Mucosa of stomach (tissue), 1 donor: ENCODE measurements at regions not wholly inside any gene's neighbourhood (a gene's known extent, or its start where the extent isn't known, plus 50 kb on each side); places are given as distances from the start of the nearest gene placed in this dataset.

ENCODE experiments used
- H3K27me3 ChIP-seq: one replicate; pipeline ENCODE4 v1.7.0; 2013; ENCODE audit warnings: mild to moderate bottlenecking, low read length; ENCODE audit not compliant: control insufficient read depth, insufficient read depth
- H3K36me3 ChIP-seq: one replicate; pipeline ENCODE4 v1.7.0; 2013; ENCODE audit warnings: low read length; ENCODE audit not compliant: control insufficient read depth, insufficient read depth
- H3K4me1 ChIP-seq: one replicate; pipeline ENCODE4 v1.7.0; 2013; ENCODE audit warnings: mild to moderate bottlenecking, low read length; ENCODE audit not compliant: control insufficient read depth, insufficient read depth
- H3K4me3 ChIP-seq: one replicate; pipeline ENCODE4 v1.7.0; 2013; ENCODE audit warnings: low read length
- H3K9ac ChIP-seq: one replicate; pipeline ENCODE4 v1.7.0; 2013; ENCODE audit warnings: mild to moderate bottlenecking, low read length, moderate library complexity
- H3K9me3 ChIP-seq: one replicate; pipeline ENCODE4 v1.7.0; 2013; ENCODE audit warnings: mild to moderate bottlenecking, low read length, moderate library complexity; ENCODE audit not compliant: control insufficient read depth
- donor health status: Pancreatic carcinoma.

GRCh38 chr1:218867066-218867465, 306.6 kb upstream of the LYPLAL1 start:
- H3K9me3 ChIP-seq, result no peaks in the 10 kb centered on the region
- H3K4me3 ChIP-seq, result no peak overlapping the region
- H3K36me3 ChIP-seq, result no peaks in the 10 kb centered on the region
- no peak overlapping the region for H3K9ac ChIP-seq
- no peaks in the 10 kb centered on the region for H3K27me3 ChIP-seq
- no peaks in the 10 kb centered on the region for H3K4me1 ChIP-seq

GRCh38 chr1:218867941-218868626, 305.6 kb upstream of the LYPLAL1 start:
- Histone ChIP-seq H3K9ac (no peak overlapping the region), H3K4me1 (no peaks in the 10 kb centered on the region), H3K4me3 (no peak overlapping the region), H3K36me3 (no peaks in the 10 kb centered on the region), H3K9me3 (no peaks in the 10 kb centered on the region), H3K27me3 (no peaks in the 10 kb centered on the region)

GRCh38 chr1:218869276-218869675, 304.4 kb upstream of the LYPLAL1 start:
- H3K9me3 ChIP-seq, result no peaks in the 10 kb centered on the region
- H3K27me3 ChIP-seq, result no peaks in the 10 kb centered on the region
- no peaks in the 10 kb centered on the region for H3K36me3 ChIP-seq
- peaks cover 9% of the 10 kb centered on the region for H3K4me1 ChIP-seq
- no peak overlapping the region for H3K9ac ChIP-seq
- H3K4me3 ChIP-seq, result no peak overlapping the region

- peaks cover 9% of the 10 kb centered on the region for H3K4me1 ChIP-seq
- no peaks in the 10 kb centered on the region for H3K9me3 ChIP-seq
- H3K36me3 ChIP-seq, result no peaks in the 10 kb centered on the region
- H3K9ac ChIP-seq, result no peak overlapping the region
- H3K27me3 ChIP-seq, result no peaks in the 10 kb centered on the region
- H3K4me3 ChIP-seq, result no peak overlapping the region
These were observed 301.7 kb upstream of the LYPLAL1 start for GRCh38 chr1:218872026-218872425.

- Histone ChIP-seq H3K9ac (no peak overlapping the region), H3K9me3 (no peaks in the 10 kb centered on the region), H3K4me3 (no peak overlapping the region), H3K4me1 (peaks cover 9% of the 10 kb centered on the region), H3K36me3 (no peaks in the 10 kb centered on the region), H3K27me3 (no peaks in the 10 kb centered on the region)
These were observed 300.8 kb upstream of the LYPLAL1 start for GRCh38 chr1:218872928-218873327.

- peaks cover 9% of the 10 kb centered on the region for H3K4me1 ChIP-seq
- no peak overlapping the region for H3K4me3 ChIP-seq
- H3K9me3 ChIP-seq, result no peaks in the 10 kb centered on the region
- no peak overlapping the region for H3K9ac ChIP-seq
- no peaks in the 10 kb centered on the region for H3K27me3 ChIP-seq
- no peaks in the 10 kb centered on the region for H3K36me3 ChIP-seq
These were observed 299.4 kb upstream of the LYPLAL1 start for GRCh38 chr1:218874313-218874712.

GRCh38 chr1:218874801-218875400, 298.8 kb upstream of the LYPLAL1 start:
- Histone ChIP-seq H3K4me3 (no peak overlapping the region), H3K9me3 (no peaks in the 10 kb centered on the region), H3K4me1 (peaks cover 9% of the 10 kb centered on the region)

GRCh38 chr1:218878369-218878768, 295.3 kb upstream of the LYPLAL1 start:
- H3K9ac ChIP-seq, result no peak overlapping the region
- no peaks in the 10 kb centered on the region for H3K27me3 ChIP-seq
- no peak overlapping the region for H3K4me3 ChIP-seq
- no peaks in the 10 kb centered on the region for H3K36me3 ChIP-seq
- H3K4me1 ChIP-seq, result peaks cover 8% of the 10 kb centered on the region
- H3K9me3 ChIP-seq, result no peaks in the 10 kb centered on the region

More at GRCh38 chr1:218874801-218875400, 298.8 kb upstream of the LYPLAL1 start:
- no peaks in the 10 kb centered on the region for H3K36me3 ChIP-seq
- no peaks in the 10 kb centered on the region for H3K27me3 ChIP-seq
- H3K9ac ChIP-seq, result no peak overlapping the region

- H3K4me3 ChIP-seq, result no peak overlapping the region
- no peak overlapping the region for H3K9ac ChIP-seq
- no peaks in the 10 kb centered on the region for H3K4me1 ChIP-seq
- no peaks in the 10 kb centered on the region for H3K36me3 ChIP-seq
- no peaks in the 10 kb centered on the region for H3K9me3 ChIP-seq
- H3K27me3 ChIP-seq, result no peaks in the 10 kb centered on the region
These were observed 293.1 kb upstream of the LYPLAL1 start for GRCh38 chr1:218880484-218881060.

GRCh38 chr1:218882454-218882853, 291.2 kb upstream of the LYPLAL1 start:
- H3K9ac ChIP-seq, result no peak overlapping the region
- no peaks in the 10 kb centered on the region for H3K36me3 ChIP-seq
- no peaks in the 10 kb centered on the region for H3K9me3 ChIP-seq
- no peaks in the 10 kb centered on the region for H3K27me3 ChIP-seq
- H3K4me3 ChIP-seq, result no peak overlapping the region
- H3K4me1 ChIP-seq, result no peaks in the 10 kb centered on the region

GRCh38 chr1:218886101-218886871, 287.4 kb upstream of the LYPLAL1 start:
- no peaks in the 10 kb centered on the region for H3K9me3 ChIP-seq
- H3K4me3 ChIP-seq, result no peak overlapping the region
- no peak overlapping the region for H3K9ac ChIP-seq
- no peaks in the 10 kb centered on the region for H3K36me3 ChIP-seq
- no peaks in the 10 kb centered on the region for H3K4me1 ChIP-seq
- no peaks in the 10 kb centered on the region for H3K27me3 ChIP-seq
